ENCODE measurements at regions not wholly inside any gene's neighbourhood (a gene's known extent, or its start where the extent isn't known, plus 50 kb on each side); places are given as distances from the start of the nearest gene placed in this dataset.

DNA sequence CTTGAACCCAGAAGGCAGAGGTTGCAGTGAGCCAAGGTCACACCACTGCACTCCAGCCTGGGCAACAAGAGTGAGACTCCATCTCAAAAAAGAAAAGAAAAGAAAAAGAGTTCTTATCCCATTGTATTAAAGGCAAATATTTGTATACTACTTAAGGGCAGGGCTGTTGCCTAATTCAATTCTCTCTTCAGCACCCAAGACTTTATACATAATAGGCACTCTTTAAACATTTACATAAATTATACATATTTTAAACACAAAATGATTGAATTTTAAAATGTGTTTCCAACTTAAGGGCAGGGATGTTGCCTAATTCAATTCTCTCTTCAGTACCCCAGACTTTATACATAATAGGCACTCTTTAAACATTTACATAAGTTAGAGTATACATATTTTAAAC, 424.3 kb upstream of the ARID1B start:
- no peak for DNase-seq (ENCODE audit: low spot score)

DNA sequence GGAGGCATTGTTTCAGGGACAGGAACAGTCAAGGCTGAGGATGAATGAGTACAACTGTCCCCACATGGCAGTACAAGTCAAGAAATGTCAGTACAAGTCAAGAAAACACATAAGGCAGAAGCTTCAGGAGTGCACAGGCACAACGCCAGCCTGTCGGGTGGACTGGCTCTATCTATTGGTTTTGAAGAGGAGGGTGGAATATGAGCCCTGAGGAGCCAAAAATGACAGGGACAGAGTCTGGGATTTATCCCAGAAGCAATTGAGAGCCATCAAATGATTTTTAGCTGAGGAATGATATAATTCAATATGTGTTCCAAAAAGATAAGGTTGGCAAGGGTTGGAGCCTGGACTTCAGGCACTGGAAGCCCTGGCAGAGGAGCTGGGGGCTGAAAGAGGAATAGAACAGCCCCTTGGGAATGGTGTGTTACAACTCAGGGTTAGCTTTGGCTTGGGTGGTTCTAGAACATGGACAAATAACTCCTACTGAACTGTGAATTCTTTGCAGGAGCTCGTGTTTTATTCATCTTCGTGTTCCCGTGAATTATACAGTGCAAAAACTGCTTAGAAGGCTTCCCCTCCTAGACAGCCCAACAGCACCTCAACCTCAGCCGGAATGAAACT, 425.7 kb upstream of the ARID1B start:
- DNase-seq (ENCODE audit: low spot score) = no peak

GRCh38 chr6:156350337-156350736, 426.8 kb upstream of the ARID1B start:
- no peak for DNase-seq (ENCODE audit: low spot score)

DNA sequence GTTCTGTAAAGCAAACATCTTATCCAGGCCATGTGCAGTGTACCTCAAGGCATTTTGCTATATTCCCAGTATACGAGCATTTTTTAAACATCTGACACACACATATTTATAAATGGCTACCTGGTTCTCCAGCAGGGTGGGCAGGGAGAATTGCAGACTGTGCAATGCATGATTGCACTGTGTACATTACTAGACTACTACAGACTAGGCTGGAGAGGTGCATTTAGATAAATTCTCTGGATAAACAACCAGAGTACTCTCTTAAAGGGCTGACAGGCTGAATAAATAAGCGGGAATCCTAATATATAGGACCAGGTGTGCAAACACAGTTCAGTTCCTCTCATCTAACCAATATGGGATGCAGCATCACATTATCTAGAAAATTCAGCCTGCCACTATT, 428.3 kb upstream of the ARID1B start:
- DNase-seq (ENCODE audit: low spot score) = no peak

- DNase-seq (ENCODE audit: low spot score) = no peak
Observed at GRCh38 chr6:156348424-156348823, 428.8 kb upstream of the ARID1B start.

GRCh38 chr6:156347656-156348055, 429.5 kb upstream of the ARID1B start:
- DNase-seq (ENCODE audit: low spot score) = no peak

GRCh38 chr6:156347246-156347645, 429.9 kb upstream of the ARID1B start:
- DNase-seq (ENCODE audit: low spot score) = no peak

GRCh38 chr6:156345700-156346099, 431.5 kb upstream of the ARID1B start:
- no peak for DNase-seq (ENCODE audit: low spot score)

GRCh38 chr6:156344491-156344890, 432.7 kb upstream of the ARID1B start:
- DNase-seq (ENCODE audit: low spot score) = no peak

DNA sequence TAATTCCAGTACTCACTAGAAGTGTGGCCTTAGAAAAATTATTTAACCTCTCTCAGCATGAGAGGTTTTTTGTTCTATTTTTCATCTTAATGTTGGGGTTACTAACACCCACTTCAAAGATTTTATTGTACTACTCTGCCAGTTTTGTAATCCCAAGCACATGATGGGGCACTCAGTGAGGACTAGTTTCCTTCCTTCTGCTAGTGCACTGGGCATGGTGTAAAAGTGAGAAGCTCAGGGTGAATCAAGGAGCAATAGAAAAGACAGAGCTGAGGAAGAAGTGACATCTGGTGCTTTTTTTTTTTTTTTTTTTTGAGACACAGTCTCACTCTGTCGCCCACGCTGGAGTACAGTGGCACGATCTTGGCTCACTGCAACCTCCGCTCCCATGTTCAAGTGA, 439.4 kb upstream of the ARID1B start:
- DNase-seq (ENCODE audit: low spot score) = no peak

GRCh38 chr6:156336733-156337132, 440.4 kb upstream of the ARID1B start:
- no peak for DNase-seq (ENCODE audit: low spot score)

- no peak for DNase-seq (ENCODE audit: low spot score)
Observed at GRCh38 chr6:156336089-156336488, 441.1 kb upstream of the ARID1B start.

DNA sequence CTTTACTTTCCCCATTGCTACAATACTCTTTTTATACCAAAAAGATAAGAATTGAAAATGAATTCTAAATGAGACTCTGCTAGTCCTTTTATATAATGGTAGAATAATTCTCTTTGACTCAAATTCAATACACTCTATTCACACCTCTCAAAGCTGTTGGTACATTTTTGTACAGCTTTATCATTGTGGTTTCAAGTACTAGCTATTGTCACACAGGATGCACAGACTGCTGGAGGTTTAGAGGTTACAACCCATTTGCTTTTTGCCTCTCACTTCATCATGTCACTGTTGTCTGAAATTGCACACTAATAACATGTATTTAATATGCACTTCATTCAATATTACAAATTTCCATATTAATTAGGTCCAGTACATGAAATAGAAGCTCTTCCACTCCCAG, 442.2 kb upstream of the ARID1B start:
- DNase-seq (ENCODE audit: low spot score) = no peak

DNA sequence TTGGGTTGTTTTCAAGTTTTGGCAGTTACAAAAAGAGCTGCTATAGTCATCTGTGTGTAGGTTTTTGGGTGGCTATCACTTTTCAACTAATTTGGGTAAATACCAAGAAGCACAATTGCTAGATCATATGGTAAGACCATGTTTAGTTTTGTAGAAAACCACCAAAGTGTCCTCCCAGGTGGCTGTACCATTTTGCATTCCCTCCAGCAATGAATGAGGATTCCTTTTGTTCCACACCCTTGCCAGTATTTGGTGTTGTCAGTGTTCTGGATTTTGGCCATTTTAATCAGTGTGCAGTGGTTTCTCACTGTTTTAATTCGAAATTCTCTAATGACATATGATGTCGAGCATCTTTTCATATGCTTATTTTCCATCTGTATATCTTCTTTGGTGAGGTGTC, 457.5 kb upstream of the ARID1B start:
- DNase-seq (ENCODE audit: low spot score) = no peak

DNA sequence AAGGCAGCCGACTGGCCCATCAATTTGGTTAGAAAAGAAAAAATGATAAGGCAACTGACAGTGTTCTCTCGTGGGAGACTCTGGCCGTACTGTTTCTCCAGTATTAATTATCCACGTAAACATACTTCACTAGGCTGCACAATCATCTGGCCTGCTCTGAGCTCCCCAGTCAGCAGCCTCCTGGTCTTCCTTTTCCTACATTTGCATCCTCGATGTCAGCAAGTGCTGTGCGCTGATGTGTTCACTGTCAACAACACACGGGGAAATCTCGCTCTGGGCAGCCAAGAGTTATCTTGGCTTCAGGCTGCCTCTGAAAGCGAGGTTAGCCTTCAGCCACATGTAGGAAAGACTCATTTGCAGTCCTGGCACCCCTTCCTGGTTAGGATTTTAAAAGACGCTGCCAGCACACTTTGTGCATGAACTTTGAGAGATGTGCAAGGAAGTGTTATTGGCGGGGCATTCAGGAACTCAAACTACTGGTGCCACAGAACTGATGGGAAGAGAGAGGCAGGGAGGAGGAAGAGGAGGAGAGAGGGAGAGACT, 460.5 kb upstream of the ARID1B start:
- DNase-seq (ENCODE audit: low spot score) = no peak

DNA sequence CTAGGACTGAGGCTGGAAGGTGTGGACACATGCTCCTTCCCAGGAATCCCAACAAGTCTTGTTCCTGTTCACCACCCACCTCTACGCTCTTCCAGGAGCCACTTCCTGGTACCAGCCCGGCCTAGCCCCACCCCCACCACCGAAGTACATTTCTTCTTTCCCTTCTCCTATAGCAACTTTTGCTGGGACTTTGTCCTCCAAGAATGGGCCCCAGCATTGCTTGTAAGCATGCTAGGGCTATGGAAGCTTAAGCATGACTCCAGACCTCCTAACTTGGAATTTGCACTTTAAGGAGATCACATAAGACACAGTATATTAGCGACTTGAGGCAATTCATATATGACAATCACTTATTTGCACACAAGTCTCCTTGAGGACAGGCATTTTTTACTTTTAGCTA, 462.0 kb upstream of the ARID1B start:
- no peak for DNase-seq (ENCODE audit: low spot score)

- DNase-seq (ENCODE audit: low spot score) = no peak
Observed at GRCh38 chr6:156313037-156313436, 464.1 kb upstream of the ARID1B start.

DNA sequence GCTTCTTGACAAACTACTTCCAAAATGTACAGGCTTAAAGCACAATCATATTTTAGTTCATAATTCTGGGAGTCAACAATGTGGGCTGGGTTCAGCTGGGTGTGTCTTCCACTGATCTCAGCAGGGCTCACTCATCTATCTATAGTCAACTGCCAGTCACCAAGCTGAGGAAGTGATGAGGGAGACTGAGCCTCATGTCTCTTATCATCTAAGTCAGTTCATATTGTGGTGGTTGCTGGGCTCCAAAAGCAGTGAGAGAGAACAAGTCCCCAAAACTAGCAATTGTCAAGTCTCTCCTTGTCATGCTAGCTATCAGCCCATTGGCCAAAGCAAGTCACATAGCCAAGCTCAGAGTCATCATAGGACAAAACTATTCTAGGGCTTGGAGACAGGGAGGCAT, 465.9 kb upstream of the ARID1B start:
- no peak for DNase-seq (ENCODE audit: low spot score)

DNA sequence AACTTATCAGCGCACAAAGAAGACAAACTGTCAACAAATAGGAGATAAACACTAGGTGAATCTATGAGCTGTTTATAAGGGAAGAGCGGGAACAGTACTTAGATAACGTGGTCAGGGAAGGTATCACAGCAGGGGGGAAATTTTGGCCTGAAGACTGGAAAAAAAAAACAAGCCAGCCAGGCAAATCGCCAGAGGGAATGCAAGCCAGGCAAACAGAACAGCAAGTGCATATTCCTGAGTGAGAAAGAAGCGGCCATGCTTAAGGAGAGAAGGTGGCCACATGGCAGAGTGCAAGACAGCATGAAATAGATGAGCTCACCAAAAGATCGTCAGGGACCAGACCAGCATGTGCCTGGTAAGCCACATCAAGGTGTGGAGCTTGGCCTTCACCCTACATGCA, 466.5 kb upstream of the ARID1B start:
- DNase-seq (ENCODE audit: low spot score) = no peak

DNA sequence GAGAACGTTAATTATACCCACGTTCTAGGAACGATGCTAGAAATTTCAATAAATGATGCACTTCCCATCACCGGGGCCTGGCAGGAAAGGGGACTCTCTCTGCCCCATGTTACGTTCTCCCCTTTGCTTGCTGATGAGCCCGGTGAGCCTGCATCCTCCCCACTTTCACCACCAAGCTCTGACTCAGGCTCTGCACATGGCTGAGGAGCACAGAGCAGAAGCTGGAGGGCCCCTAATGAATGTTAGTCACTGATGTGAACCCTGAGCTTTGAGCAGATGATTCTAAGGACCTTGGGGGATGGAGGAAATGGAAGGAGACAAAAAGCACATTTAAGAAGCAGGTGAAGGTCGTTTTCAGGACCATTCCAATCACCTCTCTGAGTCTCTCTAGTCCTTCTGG, 468.2 kb upstream of the ARID1B start:
- DNase-seq (ENCODE audit: low spot score) = no peak

DNA sequence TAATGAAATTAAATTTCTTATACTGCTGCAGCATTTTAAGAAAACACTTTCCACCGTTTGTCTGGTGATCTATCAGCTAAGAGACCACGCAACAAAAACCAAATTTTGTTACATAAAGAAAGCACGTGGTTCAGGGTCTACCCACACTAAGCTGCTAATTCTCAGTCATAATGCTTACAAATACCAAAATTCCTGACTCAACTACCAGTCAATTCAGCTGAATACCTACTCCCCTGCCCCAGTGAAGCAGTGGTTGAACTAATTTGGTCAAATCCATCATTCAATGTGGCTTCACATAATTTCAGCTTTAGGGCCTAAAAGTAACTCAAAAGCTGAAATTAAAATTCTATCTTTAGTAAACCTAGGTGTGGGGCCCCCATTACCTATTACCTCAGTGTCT, 468.6 kb upstream of the ARID1B start:
- DNase-seq (ENCODE audit: low spot score) = no peak

DNA sequence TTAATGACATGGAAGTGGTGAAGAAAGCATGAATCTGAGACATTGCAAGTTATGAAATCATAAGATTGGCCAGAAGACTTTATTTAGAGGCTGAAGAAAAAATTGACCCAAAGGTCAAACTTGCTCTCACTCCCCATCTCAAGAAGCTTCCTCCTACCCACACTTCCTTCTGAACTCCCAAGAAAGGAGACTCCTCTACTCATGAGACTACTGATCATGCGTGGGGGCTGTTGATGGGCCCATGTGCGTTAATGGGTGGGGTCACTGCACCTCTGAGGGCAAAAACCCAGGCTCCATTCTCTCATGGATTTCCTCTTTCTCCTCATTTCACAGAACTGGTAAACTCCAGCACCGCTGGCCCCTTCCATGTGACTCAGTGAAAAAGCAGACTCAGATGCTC, 470.6 kb upstream of the ARID1B start:
- DNase-seq (ENCODE audit: low spot score) = no peak

DNA sequence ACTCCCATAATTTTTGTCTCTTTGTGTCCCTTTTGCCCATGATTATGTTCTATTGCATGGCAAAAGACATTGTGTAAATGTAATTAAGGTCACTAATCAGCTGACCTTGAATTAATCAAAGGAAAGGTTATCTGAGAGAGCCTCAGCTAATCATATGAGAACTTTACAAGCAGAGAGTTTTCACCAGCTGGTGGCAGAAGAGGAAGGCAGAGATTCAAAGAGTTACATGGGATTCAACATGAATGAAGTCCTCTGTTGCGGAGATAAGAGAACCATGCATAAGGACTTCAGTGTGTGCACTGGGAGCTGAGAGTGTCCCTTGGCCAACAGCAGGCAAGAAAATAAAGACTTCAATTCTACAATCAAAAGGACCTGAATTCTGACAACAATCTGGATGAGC, 494.1 kb upstream of the ARID1B start:
- no peak for DNase-seq (ENCODE audit: low spot score)

GRCh38 chr6:156282087-156282486, 495.1 kb upstream of the ARID1B start:
- DNase-seq (ENCODE audit: low spot score) = no peak

DNA sequence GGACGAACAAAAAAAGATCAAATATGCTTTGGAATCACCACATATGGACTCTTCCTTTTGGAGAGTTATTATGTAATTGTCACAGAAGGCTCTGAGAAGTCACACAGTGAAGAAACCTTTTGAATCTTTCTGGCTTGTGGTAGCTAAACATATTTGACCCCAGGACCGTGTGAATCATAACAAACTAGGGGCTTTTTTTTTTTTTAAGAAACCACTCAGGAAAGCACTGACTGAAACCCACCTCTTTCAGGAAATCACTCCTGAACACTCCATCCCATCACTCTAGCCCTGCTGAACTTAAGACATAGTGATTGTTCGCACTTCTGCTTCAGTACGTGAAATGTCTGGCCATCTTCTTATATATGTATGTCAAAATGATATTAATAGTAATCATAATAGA, 495.9 kb upstream of the ARID1B start:
- DNase-seq (ENCODE audit: low spot score) = no peak

Measured in hematopoietic multipotent progenitor cell treated with erythropoietin and hydrocortisone succinate and interleukin-3 and kit ligand, for 15 days (in vitro differentiated cells).